ENCODE measurements at regions not wholly inside any gene's neighbourhood (a gene's known extent, or its start where the extent isn't known, plus 50 kb on each side); places are given as distances from the start of the nearest gene placed in this dataset.

GRCh38 chr12:77115471-77115870 is 50.1 kb upstream of the E2F7 start:
- TF ChIP-seq TAF1 (IDR thresholded peaks at IDR 0.05; ENCODE audit: low read depth, low read length) (no peak), POLR2A (IDR thresholded peaks at IDR 0.05; ENCODE audit: low read depth, low read length) (no peak), POLR2AphosphoS5 (IDR thresholded peaks at IDR 0.05; ENCODE audit: low read depth, low read length) (no peak), SPI1 (IDR thresholded peaks at IDR 0.05; ENCODE audit: low read depth, low read length) (no peak), POU2F2 (IDR thresholded peaks at IDR 0.05; ENCODE audit: low read depth, low read length) (no peak), PAX5 (IDR thresholded peaks at IDR 0.05; ENCODE audit: insufficient read depth, low read length, severe bottlenecking) (no peak)
